CD4-positive, alpha-beta T cell (primary cell): ENCODE measurements at regions not wholly inside any gene's neighbourhood (a gene's known extent, or its start where the extent isn't known, plus 50 kb on each side); places are given as distances from the start of the nearest gene placed in this dataset.

Experiments
- ATAC-seq: fragments of 200-7000 bp; cut with Tn5 transposase; one replicate; pipeline ENCODE4 v1.10.0; 2022; ENCODE audit warnings: mild to moderate bottlenecking; ENCODE audit not compliant: poor library complexity
- CTCF ChIA-PET: fragments of 350-600 bp; sonication (Branson Sonifier 250); formaldehyde crosslinking; loops from one replicate; lab custom pipeline; 2021; ENCODE audit warnings: antibody characterized with exemption, inconsistent platforms; lab: Charles Lee
- POLR2A ChIA-PET: fragments of 350-600 bp; sonication (Branson Sonifier 250); formaldehyde crosslinking; loops from one replicate; lab custom pipeline; 2021; ENCODE audit warnings: antibody characterized with exemption, inconsistent platforms; lab: Charles Lee
- DNase-seq, 14 experiments: peaks; one replicate each; pipeline ENCODE4 v3.0.0-alpha.2; 2013 to 2020; ENCODE audit warnings: mixed read lengths in 2 of 14
- H3K27ac ChIP-seq, 2 donors: one replicate each; pipeline versions ENCODE4 v1.5.1 to v1.7.0; 2013; ENCODE audit warnings: low read length in 2 of 2, low read depth in 1 of 2, mild to moderate bottlenecking in 1 of 2
- H3K27me3 ChIP-seq, 2 experiments: 1 replicate in 1 of 2; 2 replicates in 1 of 2; pipeline versions ENCODE4 v1.6.1 to v1.7.0; 2013; ENCODE audit warnings: low read length in 2 of 2, control low read depth in 1 of 2, mild to moderate bottlenecking in 1 of 2, moderate library complexity in 1 of 2; ENCODE audit not compliant: insufficient read depth in 2 of 2, control insufficient read depth in 1 of 2
- H3K36me3 ChIP-seq: one replicate; pipeline ENCODE4 v1.6.1; 2013; ENCODE audit warnings: low read length, control low read depth; ENCODE audit not compliant: insufficient read depth
- H3K4me1 ChIP-seq: one replicate; pipeline ENCODE4 v1.6.1; 2013; ENCODE audit warnings: low read length, control low read depth; ENCODE audit not compliant: insufficient read depth
- H3K4me3 ChIP-seq: one replicate; pipeline ENCODE4 v1.5.1; 2013; ENCODE audit warnings: mild to moderate bottlenecking, low read length, moderate library complexity
- H3K9me3 ChIP-seq, 2 experiments: 1 replicate in 1 of 2; 2 replicates in 1 of 2; pipeline versions ENCODE4 v1.6.1 to v1.7.0; 2013; ENCODE audit warnings: low read length in 2 of 2, mild to moderate bottlenecking in 2 of 2, control low read depth in 1 of 2, moderate library complexity in 1 of 2; ENCODE audit not compliant: control insufficient read depth in 1 of 2, insufficient read depth in 1 of 2
- H3K27ac Mint-ChIP-seq: one replicate; pipeline ENCODE4 v1.8.0; 2020; ENCODE audit warnings: mixed read lengths
- H3K27me3 Mint-ChIP-seq: one replicate; pipeline ENCODE4 v1.8.0; 2021; ENCODE audit warnings: mixed read lengths
- H3K36me3 Mint-ChIP-seq: one replicate; pipeline ENCODE4 v1.8.0; 2021; ENCODE audit warnings: low read depth, mixed read lengths
- H3K4me1 Mint-ChIP-seq: one replicate; pipeline ENCODE4 v1.8.0; 2021; ENCODE audit warnings: low read depth, mixed read lengths
- H3K4me3 Mint-ChIP-seq: one replicate; pipeline ENCODE4 v1.8.0; 2020; ENCODE audit warnings: mild to moderate bottlenecking, mixed read lengths
- H3K9me3 Mint-ChIP-seq: one replicate; pipeline ENCODE4 v1.8.0; 2020; ENCODE audit warnings: mixed read lengths
- intact Hi-C, 2 experiments: fragments of 100-400 bp; cut with DNase I in 1 of 2; cut with micrococcal nuclease in 1 of 2; formaldehyde crosslinking; loops; one replicate each; pipeline versions ENCODE4 v1.15.1 to v1.9.0; 2023 to 2025; cut with DNase I, micrococcal nuclease
- TF ChIP-seq, protein P1 (sequence below): fragments of 200-600 bp; IDR thresholded peaks from one replicate; pipeline ENCODE4 v1.8.0; 2022; ENCODE audit warnings: antibody characterized with exemption, mild to moderate bottlenecking

DNA sequence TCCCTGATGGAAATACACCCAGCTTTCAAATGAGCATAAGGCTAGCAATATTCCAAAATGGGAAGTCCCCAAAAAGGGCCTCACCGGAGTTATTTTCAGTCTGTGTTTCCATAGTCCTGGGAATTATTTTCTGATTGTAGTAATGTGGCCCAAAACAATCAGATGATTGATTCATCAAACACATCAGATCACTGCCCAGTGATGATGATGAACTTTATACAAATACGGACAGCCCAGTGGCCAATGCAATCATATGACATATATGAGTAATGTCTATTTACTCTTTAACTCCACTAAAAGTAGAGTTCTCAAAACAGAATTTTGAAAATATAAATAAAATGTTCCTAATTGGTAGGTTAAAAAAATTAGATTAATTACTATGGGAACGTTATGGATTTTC, 467.8 kb downstream of the ZNF608 start:
- Histone ChIP-seq H3K27me3 (no peaks in the 10 kb centered on the region), H3K4me3 (no peak overlapping the region), H3K9me3 (no peaks in the 10 kb centered on the region), H3K36me3 (no peaks in the 10 kb centered on the region), H3K27ac (no peak overlapping the region), H3K4me1 (no peaks in the 10 kb centered on the region)
- Mint-ChIP-seq H3K27me3 (no peaks in the 10 kb centered on the region), H3K4me3 (no peak overlapping the region), H3K9me3 (peaks cover 2% of the 10 kb centered on the region), H3K36me3 (no peaks in the 10 kb centered on the region), H3K4me1 (no peaks in the 10 kb centered on the region), H3K27ac (no peak overlapping the region)
- TF ChIP-seq, protein P1, sequence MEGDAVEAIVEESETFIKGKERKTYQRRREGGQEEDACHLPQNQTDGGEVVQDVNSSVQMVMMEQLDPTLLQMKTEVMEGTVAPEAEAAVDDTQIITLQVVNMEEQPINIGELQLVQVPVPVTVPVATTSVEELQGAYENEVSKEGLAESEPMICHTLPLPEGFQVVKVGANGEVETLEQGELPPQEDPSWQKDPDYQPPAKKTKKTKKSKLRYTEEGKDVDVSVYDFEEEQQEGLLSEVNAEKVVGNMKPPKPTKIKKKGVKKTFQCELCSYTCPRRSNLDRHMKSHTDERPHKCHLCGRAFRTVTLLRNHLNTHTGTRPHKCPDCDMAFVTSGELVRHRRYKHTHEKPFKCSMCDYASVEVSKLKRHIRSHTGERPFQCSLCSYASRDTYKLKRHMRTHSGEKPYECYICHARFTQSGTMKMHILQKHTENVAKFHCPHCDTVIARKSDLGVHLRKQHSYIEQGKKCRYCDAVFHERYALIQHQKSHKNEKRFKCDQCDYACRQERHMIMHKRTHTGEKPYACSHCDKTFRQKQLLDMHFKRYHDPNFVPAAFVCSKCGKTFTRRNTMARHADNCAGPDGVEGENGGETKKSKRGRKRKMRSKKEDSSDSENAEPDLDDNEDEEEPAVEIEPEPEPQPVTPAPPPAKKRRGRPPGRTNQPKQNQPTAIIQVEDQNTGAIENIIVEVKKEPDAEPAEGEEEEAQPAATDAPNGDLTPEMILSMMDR, result no peak
- DNase-seq (no peak), ATAC-seq (no peak)
- ChIA-PET POLR2A (no interaction called here), CTCF (no interaction called here)
- intact Hi-C loops, result no loop called here

DNA sequence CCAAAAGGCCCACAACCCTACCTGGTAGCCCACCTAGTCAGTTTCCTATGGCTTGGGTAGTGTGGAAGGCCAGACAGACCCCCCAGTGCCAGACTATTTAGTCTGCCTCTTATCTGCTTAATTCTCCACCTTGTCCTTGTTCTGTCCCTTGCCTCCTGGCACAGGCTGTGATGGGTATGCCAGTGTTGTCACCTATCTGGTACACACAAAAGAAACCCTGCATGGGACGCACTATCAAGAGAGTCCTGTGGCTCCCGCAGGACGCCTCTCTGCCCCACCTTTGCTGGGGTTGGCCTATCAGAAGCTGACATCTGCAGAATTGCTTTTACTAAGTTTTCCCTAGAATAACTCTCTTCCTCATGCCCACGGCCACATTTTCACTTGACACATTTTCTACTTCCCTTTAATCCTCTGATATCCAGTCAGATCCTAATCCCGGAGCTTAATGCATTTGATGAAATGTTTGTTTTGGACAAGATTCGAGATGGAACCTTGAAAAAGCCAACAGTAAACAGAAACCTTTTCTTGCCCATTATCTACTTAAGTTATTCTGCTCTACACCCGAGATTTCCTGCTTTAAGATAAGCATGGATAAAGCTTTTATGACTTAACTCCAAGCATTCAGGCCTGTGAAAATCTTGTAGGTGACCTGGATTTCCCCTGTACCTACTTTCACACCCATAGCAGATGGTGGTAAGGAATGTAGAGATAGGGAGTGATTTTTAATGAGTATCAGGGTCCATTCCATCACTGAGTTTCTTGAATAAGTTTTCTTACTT, 468.5 kb downstream of the ZNF608 start:
- no peaks in the 10 kb centered on the region for H3K4me1 ChIP-seq
- peaks cover 2% of the 10 kb centered on the region for H3K9me3 Mint-ChIP-seq
- ChIA-PET POLR2A (no interaction called here), CTCF (no interaction called here)
- H3K27ac Mint-ChIP-seq, result no peak overlapping the region
- TF ChIP-seq, protein P1, result no peak
- H3K27me3 Mint-ChIP-seq, result no peaks in the 10 kb centered on the region
- H3K27ac ChIP-seq, result no peak overlapping the region
- no peak overlapping the region for H3K4me3 Mint-ChIP-seq
- no peaks in the 10 kb centered on the region for H3K36me3 Mint-ChIP-seq
- H3K4me1 Mint-ChIP-seq, result no peaks in the 10 kb centered on the region
- ATAC-seq (no peak), DNase-seq (no peak)
- H3K4me3 ChIP-seq, result no peak overlapping the region
- H3K36me3 ChIP-seq, result no peaks in the 10 kb centered on the region
- H3K9me3 ChIP-seq, result no peaks in the 10 kb centered on the region
- intact Hi-C loops, result no loop called here
- no peaks in the 10 kb centered on the region for H3K27me3 ChIP-seq

DNA sequence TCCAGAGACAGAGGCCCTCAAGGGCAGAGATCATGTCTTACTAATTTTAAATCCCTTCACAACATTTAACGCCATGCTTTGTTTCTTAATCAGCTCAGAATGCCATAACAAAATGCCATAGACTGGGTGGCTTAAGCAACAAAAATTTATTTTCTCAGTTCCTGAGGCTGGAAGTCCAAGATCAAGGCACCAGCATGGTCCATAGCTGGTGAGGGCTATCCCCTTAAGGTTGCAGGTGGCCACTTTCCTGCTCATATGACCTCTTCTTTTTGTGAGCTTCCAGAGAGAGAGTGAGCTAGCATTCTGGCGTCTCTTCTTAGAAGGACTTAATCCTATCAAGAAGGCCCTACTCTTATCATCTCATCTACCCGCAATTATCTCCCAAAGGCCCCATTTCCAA, 470.3 kb downstream of the ZNF608 start:
- no peaks in the 10 kb centered on the region for H3K9me3 ChIP-seq
- H3K4me3 ChIP-seq, result no peak overlapping the region
- no peaks in the 10 kb centered on the region for H3K36me3 Mint-ChIP-seq
- ChIA-PET POLR2A (no interaction called here), CTCF (no interaction called here)
- H3K4me1 Mint-ChIP-seq, result no peaks in the 10 kb centered on the region
- H3K4me3 Mint-ChIP-seq, result no peak overlapping the region
- TF ChIP-seq, protein P1, result no peak
- no peak overlapping the region for H3K27ac ChIP-seq
- H3K4me1 ChIP-seq, result no peaks in the 10 kb centered on the region
- no peaks in the 10 kb centered on the region for H3K36me3 ChIP-seq
- no peak for DNase-seq
- no peak overlapping the region for H3K27ac Mint-ChIP-seq
- no peaks in the 10 kb centered on the region for H3K27me3 ChIP-seq
- intact Hi-C loops, result no loop called here
- no peaks in the 10 kb centered on the region for H3K27me3 Mint-ChIP-seq
- H3K9me3 Mint-ChIP-seq, result no peaks in the 10 kb centered on the region
- no peak for ATAC-seq
